ENCODE measurements at regions not wholly inside any gene's neighbourhood (a gene's known extent, or its start where the extent isn't known, plus 50 kb on each side); places are given as distances from the start of the nearest gene placed in this dataset.
A peak's percentile ranks its signal among the peaks of the same experiment; 100 is the strongest.

DNA sequence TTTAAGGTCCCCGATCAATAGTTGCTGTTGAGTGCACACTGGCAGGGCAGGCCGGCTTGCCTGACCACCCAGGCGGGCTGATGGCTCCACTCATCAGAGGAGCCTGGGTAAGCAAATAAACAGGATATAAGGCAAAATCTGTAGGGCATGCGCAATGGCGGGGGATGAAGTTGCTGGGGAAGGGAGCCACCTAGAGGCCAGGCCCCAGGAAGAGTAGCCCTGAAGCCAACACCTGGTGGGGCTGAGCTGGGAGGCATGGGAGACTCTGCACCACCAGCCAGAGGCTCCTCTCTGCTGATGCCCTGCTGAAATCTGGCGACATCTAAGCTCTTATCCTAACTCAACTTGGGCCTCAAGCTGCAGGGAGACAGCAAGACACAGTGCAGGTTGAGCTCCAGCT is 324.3 kb downstream of the ZNF536 start:
- Histone ChIP-seq H3K27me3 (ENCODE audit: control insufficient read depth, insufficient read depth, low read length) (peaks cover 16% of the 10 kb centered on the region; the same call in 1 of the 2 replicates), H3K36me3 (ENCODE audit: control insufficient read depth, insufficient read depth, low read length) (no peaks in the 10 kb centered on the region), H3K4me3 (ENCODE audit: low read depth in 2 of 2, low read length in 2 of 2) (no peak overlapping the region), H3K27ac (ENCODE audit: low read length) (no peak overlapping the region), H3K4me1 (ENCODE audit: control insufficient read depth, insufficient read depth, low read length) (peaks cover 6% of the 10 kb centered on the region), H3K9me3 (ENCODE audit: control insufficient read depth, insufficient read depth, low read depth, low read length) (no peaks in the 10 kb centered on the region)
- in situ Hi-C loops (cut with HindIII; ENCODE audit: low pct_unique_long_range_greater_than_20kb, low sequenced_read_pairs) (no loop called here), intact Hi-C loops (cut with micrococcal nuclease; ENCODE audit: unreplicated experiment) (no loop called here)
- no TSS peak for BruUV-seq (replicated peaks)
- TF ChIP-seq POLR2AphosphoS5 (IDR thresholded peaks at IDR 0.05; ENCODE audit: low read depth, low read length): no peak
- TF ChIP-seq, protein P1, sequence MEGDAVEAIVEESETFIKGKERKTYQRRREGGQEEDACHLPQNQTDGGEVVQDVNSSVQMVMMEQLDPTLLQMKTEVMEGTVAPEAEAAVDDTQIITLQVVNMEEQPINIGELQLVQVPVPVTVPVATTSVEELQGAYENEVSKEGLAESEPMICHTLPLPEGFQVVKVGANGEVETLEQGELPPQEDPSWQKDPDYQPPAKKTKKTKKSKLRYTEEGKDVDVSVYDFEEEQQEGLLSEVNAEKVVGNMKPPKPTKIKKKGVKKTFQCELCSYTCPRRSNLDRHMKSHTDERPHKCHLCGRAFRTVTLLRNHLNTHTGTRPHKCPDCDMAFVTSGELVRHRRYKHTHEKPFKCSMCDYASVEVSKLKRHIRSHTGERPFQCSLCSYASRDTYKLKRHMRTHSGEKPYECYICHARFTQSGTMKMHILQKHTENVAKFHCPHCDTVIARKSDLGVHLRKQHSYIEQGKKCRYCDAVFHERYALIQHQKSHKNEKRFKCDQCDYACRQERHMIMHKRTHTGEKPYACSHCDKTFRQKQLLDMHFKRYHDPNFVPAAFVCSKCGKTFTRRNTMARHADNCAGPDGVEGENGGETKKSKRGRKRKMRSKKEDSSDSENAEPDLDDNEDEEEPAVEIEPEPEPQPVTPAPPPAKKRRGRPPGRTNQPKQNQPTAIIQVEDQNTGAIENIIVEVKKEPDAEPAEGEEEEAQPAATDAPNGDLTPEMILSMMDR (IDR thresholded peaks at IDR 0.05): peak; percentile 83
- CTCF ChIA-PET: no interaction called here
- POLR2A ChIA-PET: no interaction called here
- peak; percentile 75 for ATAC-seq
- DNase-seq (ENCODE audit: low read depth, low spot score): no peak

DNA sequence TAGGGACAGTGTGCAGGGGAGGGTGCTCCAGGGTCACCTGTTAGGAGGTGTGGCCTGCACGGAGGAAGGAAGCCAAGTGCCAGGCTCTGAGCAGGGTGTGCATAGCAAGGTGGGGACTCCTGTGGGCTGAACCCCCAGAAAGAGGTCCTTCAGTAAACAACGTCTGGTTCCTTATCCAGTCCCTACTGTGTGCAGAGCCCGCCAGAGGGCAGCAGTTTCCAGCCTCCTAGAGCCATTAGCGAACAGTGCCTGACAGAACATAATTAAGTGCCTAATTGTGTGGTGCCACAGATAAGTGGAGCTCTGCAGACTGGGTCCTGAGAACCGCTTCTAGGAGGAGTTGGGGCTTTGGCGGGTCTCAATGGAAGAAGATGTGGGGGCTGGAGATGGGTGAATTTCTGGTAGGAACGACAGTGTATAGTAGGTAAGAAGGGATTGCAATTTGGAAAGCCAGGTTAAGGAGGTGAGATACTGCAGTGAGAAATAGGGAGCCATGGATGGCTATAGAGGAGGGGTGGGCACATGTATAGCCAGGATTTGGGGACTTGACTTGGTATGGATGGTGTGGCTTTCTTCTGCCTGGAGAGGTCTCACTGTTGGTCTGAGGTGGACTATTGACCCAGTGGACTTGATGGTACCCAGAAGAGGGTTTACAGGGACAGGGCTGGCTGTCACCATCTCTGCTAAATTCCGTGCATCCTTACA is 323.1 kb downstream of the ZNF536 start:
- no peaks in the 10 kb centered on the region for H3K36me3 ChIP-seq (ENCODE audit: control insufficient read depth, insufficient read depth, low read length)
- no peaks in the 10 kb centered on the region for H3K9me3 ChIP-seq (ENCODE audit: control insufficient read depth, insufficient read depth, low read depth, low read length)
- CTCF ChIA-PET: interaction anchor here (0.6 kb wide), 3 partner anchors 28 to 1679 kb away, joined by 3 to 5 read pairs (median 3); no protein-coding TSS in a partner anchor
- DNase-seq (ENCODE audit: low read depth, low spot score): no peak
- TF ChIP-seq, protein P1 (IDR thresholded peaks at IDR 0.05): peak; percentile 83
- TF ChIP-seq TCF7L2 (IDR thresholded peaks at IDR 0.05; ENCODE audit: low read depth, low read length): no peak
- H3K4me3 ChIP-seq (ENCODE audit: low read depth in 2 of 2, low read length in 2 of 2): no peak overlapping the region
- in situ Hi-C loops (cut with HindIII; ENCODE audit: low pct_unique_long_range_greater_than_20kb, low sequenced_read_pairs): no loop called here
- ATAC-seq: peak; percentile 82
- POLR2A ChIA-PET: no interaction called here
- peaks cover 16% of the 10 kb centered on the region; the same call in 1 of the 2 replicates for H3K27me3 ChIP-seq (ENCODE audit: control insufficient read depth, insufficient read depth, low read length)
- H3K4me1 ChIP-seq (ENCODE audit: control insufficient read depth, insufficient read depth, low read length): peaks cover 8% of the 10 kb centered on the region
- intact Hi-C loops (cut with micrococcal nuclease; ENCODE audit: unreplicated experiment): no loop called here
- no TSS peak for BruUV-seq (replicated peaks)
- no peak overlapping the region for H3K27ac ChIP-seq (ENCODE audit: low read length)

DNA sequence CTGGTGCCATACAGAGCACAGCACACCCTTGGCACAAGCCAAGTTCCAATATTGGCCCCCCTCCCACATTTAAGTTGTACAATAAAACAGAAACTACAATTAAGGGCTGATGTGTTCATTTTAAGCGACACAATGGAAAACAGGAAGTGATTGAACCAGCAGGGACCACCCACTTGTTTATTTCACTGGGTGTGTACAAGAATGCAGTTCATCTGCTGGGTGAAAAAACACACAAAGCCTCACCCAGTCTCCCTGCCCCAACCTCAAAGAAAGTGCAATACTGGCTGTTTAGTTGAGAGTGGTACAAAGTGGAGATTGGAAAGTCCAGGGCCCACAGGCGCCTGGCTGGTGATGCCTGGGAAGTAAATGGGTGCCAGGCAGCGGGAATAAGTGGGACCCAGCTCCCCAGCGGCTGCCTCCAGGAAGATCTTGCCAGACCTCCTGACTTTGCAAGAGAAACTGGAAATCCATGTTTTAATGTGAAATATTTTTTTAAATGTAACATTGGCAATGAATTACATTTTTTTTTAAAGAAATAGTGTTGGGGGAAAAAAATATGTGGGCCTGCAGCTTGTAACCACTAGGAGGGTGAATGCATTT is 322.1 kb downstream of the ZNF536 start:
- Histone ChIP-seq H3K4me3 (ENCODE audit: low read depth in 2 of 2, low read length in 2 of 2) (no peak overlapping the region), H3K9me3 (ENCODE audit: control insufficient read depth, insufficient read depth, low read depth, low read length) (no peaks in the 10 kb centered on the region), H3K27ac (ENCODE audit: low read length) (no peak overlapping the region), H3K36me3 (ENCODE audit: control insufficient read depth, insufficient read depth, low read length) (no peaks in the 10 kb centered on the region), H3K27me3 (ENCODE audit: control insufficient read depth, insufficient read depth, low read length) (peaks cover 18% of the 10 kb centered on the region; the same call in 1 of the 2 replicates), H3K4me1 (ENCODE audit: control insufficient read depth, insufficient read depth, low read length) (peaks cover 8% of the 10 kb centered on the region)
- POLR2A ChIA-PET: no interaction called here
- ATAC-seq: no peak
- CTCF ChIA-PET: no interaction called here
- DNase-seq (ENCODE audit: low read depth, low spot score): no peak
- intact Hi-C loops (cut with micrococcal nuclease; ENCODE audit: unreplicated experiment) (no loop called here), in situ Hi-C loops (cut with HindIII; ENCODE audit: low pct_unique_long_range_greater_than_20kb, low sequenced_read_pairs) (no loop called here)
- no TSS peak for BruUV-seq (replicated peaks)
- TF ChIP-seq, protein P2, sequence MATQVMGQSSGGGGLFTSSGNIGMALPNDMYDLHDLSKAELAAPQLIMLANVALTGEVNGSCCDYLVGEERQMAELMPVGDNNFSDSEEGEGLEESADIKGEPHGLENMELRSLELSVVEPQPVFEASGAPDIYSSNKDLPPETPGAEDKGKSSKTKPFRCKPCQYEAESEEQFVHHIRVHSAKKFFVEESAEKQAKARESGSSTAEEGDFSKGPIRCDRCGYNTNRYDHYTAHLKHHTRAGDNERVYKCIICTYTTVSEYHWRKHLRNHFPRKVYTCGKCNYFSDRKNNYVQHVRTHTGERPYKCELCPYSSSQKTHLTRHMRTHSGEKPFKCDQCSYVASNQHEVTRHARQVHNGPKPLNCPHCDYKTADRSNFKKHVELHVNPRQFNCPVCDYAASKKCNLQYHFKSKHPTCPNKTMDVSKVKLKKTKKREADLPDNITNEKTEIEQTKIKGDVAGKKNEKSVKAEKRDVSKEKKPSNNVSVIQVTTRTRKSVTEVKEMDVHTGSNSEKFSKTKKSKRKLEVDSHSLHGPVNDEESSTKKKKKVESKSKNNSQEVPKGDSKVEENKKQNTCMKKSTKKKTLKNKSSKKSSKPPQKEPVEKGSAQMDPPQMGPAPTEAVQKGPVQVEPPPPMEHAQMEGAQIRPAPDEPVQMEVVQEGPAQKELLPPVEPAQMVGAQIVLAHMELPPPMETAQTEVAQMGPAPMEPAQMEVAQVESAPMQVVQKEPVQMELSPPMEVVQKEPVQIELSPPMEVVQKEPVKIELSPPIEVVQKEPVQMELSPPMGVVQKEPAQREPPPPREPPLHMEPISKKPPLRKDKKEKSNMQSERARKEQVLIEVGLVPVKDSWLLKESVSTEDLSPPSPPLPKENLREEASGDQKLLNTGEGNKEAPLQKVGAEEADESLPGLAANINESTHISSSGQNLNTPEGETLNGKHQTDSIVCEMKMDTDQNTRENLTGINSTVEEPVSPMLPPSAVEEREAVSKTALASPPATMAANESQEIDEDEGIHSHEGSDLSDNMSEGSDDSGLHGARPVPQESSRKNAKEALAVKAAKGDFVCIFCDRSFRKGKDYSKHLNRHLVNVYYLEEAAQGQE (IDR thresholded peaks at IDR 0.05; ENCODE audit: insufficient read depth in 1 of 2, low read depth in 2 of 2, low read length in 1 of 2): no peak
- no peak for TF ChIP-seq POLR2AphosphoS5 (IDR thresholded peaks at IDR 0.05; ENCODE audit: low read depth, low read length)
- TF ChIP-seq TCF7L2 (IDR thresholded peaks at IDR 0.05; ENCODE audit: low read depth, low read length): no peak
- TF ChIP-seq, protein P1 (IDR thresholded peaks at IDR 0.05): no peak
- no peak for TF ChIP-seq SIN3A (IDR thresholded peaks at IDR 0.05; ENCODE audit: borderline replicate concordance, insufficient read depth, low read depth, low read length)

Data from Panc1 (cell line).